Testis (tissue), 2 donors: ENCODE measurements at regions not wholly inside any gene's neighbourhood (a gene's known extent, or its start where the extent isn't known, plus 50 kb on each side); places are given as distances from the start of the nearest gene placed in this dataset.

ENCODE experiments used
- POLR2A ChIP-seq: fragments of 450-650 bp; IDR thresholded peaks from one replicate; pipeline ENCODE4 v1.6.1; 2017; ENCODE audit warnings: antibody characterized with exemption, mild to moderate bottlenecking, moderate library complexity
- TF ChIP-seq, protein P1 (sequence below), 3 experiments: fragments of 450-650 bp in 2 of 3; fragments of 200-600 bp in 1 of 3; sonication (generic) in 1 of 3; IDR thresholded peaks; one replicate each; pipeline ENCODE4 v1.5.1; 2016 to 2019; ENCODE audit warnings: antibody characterized with exemption in 3 of 3, mild to moderate bottlenecking in 2 of 3, moderate library complexity in 1 of 3

DNA sequence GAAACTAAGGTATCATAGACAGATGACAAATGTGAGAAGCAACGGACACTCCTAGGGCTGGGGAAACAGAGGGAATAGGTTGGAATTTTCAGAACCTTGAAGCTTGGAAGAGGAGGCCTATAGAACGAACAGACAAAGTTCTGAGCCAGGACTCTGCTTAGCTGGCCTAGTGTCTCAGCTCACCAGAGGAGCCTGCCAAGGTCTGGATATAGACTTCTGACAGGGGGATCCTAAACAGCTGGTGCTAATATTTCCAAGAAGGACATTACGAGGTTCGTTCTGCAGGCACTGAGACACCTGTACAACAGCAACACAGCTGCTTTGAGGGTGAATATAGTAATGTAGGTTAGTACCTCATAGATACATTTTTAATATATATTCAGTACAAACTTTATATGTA, 266.3 kb downstream of the CHL1 start:
- TF ChIP-seq, protein P1, sequence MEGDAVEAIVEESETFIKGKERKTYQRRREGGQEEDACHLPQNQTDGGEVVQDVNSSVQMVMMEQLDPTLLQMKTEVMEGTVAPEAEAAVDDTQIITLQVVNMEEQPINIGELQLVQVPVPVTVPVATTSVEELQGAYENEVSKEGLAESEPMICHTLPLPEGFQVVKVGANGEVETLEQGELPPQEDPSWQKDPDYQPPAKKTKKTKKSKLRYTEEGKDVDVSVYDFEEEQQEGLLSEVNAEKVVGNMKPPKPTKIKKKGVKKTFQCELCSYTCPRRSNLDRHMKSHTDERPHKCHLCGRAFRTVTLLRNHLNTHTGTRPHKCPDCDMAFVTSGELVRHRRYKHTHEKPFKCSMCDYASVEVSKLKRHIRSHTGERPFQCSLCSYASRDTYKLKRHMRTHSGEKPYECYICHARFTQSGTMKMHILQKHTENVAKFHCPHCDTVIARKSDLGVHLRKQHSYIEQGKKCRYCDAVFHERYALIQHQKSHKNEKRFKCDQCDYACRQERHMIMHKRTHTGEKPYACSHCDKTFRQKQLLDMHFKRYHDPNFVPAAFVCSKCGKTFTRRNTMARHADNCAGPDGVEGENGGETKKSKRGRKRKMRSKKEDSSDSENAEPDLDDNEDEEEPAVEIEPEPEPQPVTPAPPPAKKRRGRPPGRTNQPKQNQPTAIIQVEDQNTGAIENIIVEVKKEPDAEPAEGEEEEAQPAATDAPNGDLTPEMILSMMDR (IDR thresholded peaks at IDR 0.05) = no peak
- TF ChIP-seq POLR2A = no peak
